DND-41 (cell line): ENCODE measurements at regions not wholly inside any gene's neighbourhood (a gene's known extent, or its start where the extent isn't known, plus 50 kb on each side); places are given as distances from the start of the nearest gene placed in this dataset.

Experiments used
- ATAC-seq: fragments of 200-7000 bp; cut with Tn5 transposase; 3 replicates; pipeline ENCODE4 v1.9.1; 2021; ENCODE audit warnings: low read depth; ENCODE audit not compliant: insufficient read depth
- DNase-seq: peaks from one replicate; pipeline ENCODE4 v3.0.0-alpha.2; 2020
- H2AFZ ChIP-seq: 2 replicates; pipeline ENCODE4 v1.6.0; 2012; ENCODE audit warnings: low read depth, low read length
- H3K27ac ChIP-seq: 2 replicates; pipeline ENCODE4 v1.5.1; 2012; ENCODE audit warnings: low read length, inconsistent platforms
- H3K27me3 ChIP-seq: fragments of 200-600 bp; sonication (generic); 2 replicates; pipeline ENCODE4 v1.6.0; 2012; ENCODE audit warnings: low read length, mild to moderate bottlenecking, inconsistent platforms; ENCODE audit not compliant: insufficient read depth, poor library complexity
- H3K36me3 ChIP-seq: 2 replicates; pipeline ENCODE4 v1.5.1; 2012; ENCODE audit warnings: low read length, inconsistent platforms; ENCODE audit not compliant: insufficient read depth
- H3K4me1 ChIP-seq: 2 replicates; pipeline ENCODE4 v1.5.1; 2012; ENCODE audit warnings: mild to moderate bottlenecking, low read length; ENCODE audit not compliant: insufficient read depth
- H3K4me2 ChIP-seq: 2 replicates; pipeline ENCODE4 v1.6.0; 2012; ENCODE audit warnings: mild to moderate bottlenecking, moderate library complexity, low read length, inconsistent platforms; ENCODE audit not compliant: insufficient read depth
- H3K4me3 ChIP-seq, 2 experiments: fragments of 200-600 bp in 1 of 2; shearing (Covaris generic) in 1 of 2; 2 replicates each; pipeline ENCODE4 v1.5.1; 2012 to 2016; ENCODE audit warnings: inconsistent platforms in 2 of 2, low read length in 2 of 2, mild to moderate bottlenecking in 2 of 2, low read depth in 1 of 2, moderate library complexity in 1 of 2
- H3K79me2 ChIP-seq: 2 replicates; pipeline ENCODE4 v1.6.0; 2012; ENCODE audit warnings: low read length, inconsistent platforms; ENCODE audit not compliant: insufficient read depth
- H3K9ac ChIP-seq: 2 replicates; pipeline ENCODE4 v1.6.0; 2012; ENCODE audit warnings: low read depth, mild to moderate bottlenecking, inconsistent platforms, low read length, moderate library complexity
- H3K9me3 ChIP-seq: 2 replicates; pipeline ENCODE4 v1.5.1; 2012; ENCODE audit warnings: low read length, moderate library complexity, mild to moderate bottlenecking, inconsistent platforms; ENCODE audit not compliant: insufficient read depth, severe bottlenecking
- H4K20me1 ChIP-seq: 2 replicates; pipeline ENCODE4 v1.6.0; 2012; ENCODE audit warnings: low read length; ENCODE audit not compliant: insufficient read depth
- EZH2 ChIP-seq: IDR thresholded peaks from 3 replicates; pipeline ENCODE4 v1.6.1; 2012; ENCODE audit warnings: borderline replicate concordance, low read depth, mild to moderate bottlenecking, moderate library complexity, low read length, inconsistent platforms; ENCODE audit not compliant: severe bottlenecking
- TF ChIP-seq, protein P1 (sequence below): IDR thresholded peaks from 2 replicates; pipeline ENCODE4 v1.5.1; 2012; ENCODE audit warnings: borderline replicate concordance, low read length, moderate library complexity, mild to moderate bottlenecking; ENCODE audit not compliant: poor library complexity, severe bottlenecking; ENCODE audit errors: extremely low read depth

DNA sequence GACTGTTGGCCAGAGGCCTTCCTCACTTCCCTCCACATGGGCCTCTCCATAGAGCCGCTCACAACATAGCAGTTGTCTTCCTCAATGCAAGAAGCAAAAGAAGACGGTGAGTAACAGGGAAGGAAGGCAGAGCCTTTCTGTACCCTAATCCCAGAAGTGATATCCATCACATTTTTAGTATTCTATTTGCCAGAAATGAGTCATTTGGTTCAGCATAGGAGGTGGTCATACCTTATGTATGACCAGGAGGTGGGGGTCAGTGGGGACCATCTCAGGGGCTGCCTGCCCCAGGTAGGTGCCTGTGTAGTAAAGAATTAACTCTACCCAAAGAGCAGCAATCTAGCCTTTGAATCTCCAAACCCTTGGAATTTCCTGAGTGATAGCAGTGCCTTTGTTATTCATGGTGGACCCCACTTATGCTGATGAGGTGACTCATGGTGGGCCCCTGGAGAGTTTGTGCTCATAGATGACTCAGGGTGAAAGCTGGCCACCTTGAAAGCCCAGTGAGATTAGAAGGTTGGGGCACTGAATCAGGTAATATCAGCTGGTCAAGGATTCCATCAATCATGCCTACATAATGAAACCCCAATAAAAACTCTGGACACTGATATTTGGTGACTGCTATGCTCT is 323.9 kb upstream of the IGF1R start:
- no peaks in the 10 kb centered on the region for H3K4me1 ChIP-seq
- H3K79me2 ChIP-seq: no peaks in the 10 kb centered on the region
- no peak for TF ChIP-seq EZH2
- TF ChIP-seq, protein P1, sequence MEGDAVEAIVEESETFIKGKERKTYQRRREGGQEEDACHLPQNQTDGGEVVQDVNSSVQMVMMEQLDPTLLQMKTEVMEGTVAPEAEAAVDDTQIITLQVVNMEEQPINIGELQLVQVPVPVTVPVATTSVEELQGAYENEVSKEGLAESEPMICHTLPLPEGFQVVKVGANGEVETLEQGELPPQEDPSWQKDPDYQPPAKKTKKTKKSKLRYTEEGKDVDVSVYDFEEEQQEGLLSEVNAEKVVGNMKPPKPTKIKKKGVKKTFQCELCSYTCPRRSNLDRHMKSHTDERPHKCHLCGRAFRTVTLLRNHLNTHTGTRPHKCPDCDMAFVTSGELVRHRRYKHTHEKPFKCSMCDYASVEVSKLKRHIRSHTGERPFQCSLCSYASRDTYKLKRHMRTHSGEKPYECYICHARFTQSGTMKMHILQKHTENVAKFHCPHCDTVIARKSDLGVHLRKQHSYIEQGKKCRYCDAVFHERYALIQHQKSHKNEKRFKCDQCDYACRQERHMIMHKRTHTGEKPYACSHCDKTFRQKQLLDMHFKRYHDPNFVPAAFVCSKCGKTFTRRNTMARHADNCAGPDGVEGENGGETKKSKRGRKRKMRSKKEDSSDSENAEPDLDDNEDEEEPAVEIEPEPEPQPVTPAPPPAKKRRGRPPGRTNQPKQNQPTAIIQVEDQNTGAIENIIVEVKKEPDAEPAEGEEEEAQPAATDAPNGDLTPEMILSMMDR: no peak
- H3K4me3 ChIP-seq: no peak overlapping the region
- ATAC-seq: no peak
- peaks cover 3% of the 10 kb centered on the region for H3K9me3 ChIP-seq
- H3K27me3 ChIP-seq: no peaks in the 10 kb centered on the region
- no peaks in the 10 kb centered on the region for H4K20me1 ChIP-seq
- no peaks in the 10 kb centered on the region for H3K36me3 ChIP-seq
- H3K4me2 ChIP-seq: no peak overlapping the region
- H3K27ac ChIP-seq: no peak overlapping the region
- DNase-seq: no peak
- H2AFZ ChIP-seq: no peak overlapping the region
- H3K9ac ChIP-seq: no peak overlapping the region

DNA sequence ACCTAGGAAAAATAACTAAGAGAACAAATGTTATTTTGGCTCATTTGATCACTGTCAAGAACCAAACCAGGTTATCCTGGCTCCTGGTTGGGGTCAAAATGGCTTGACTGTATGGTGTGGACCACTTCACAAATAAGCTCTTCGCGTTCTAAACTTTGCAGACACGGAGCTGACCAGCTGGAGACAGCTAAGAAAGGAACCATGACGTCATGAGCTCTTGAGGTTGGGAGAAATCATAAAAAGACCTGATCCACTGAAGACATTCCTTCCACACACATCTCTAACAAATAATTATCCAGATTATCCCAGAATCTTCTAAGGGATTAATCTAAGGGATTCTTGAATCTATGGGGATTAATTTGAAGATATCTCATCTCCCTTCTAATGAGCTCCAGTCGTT is 321.5 kb upstream of the IGF1R start:
- ATAC-seq (no peak), DNase-seq (no peak)
- H3K4me2 ChIP-seq: no peak overlapping the region
- H3K9me3 ChIP-seq: peaks cover 3% of the 10 kb centered on the region
- no peaks in the 10 kb centered on the region for H3K79me2 ChIP-seq
- H3K9ac ChIP-seq: no peak overlapping the region
- H3K27ac ChIP-seq: no peak overlapping the region
- no peaks in the 10 kb centered on the region for H3K36me3 ChIP-seq
- no peak overlapping the region for H3K4me3 ChIP-seq
- H2AFZ ChIP-seq: no peak overlapping the region
- TF ChIP-seq, protein P1: no peak
- TF ChIP-seq EZH2: no peak
- peaks cover 7% of the 10 kb centered on the region for H3K27me3 ChIP-seq
- H4K20me1 ChIP-seq: no peaks in the 10 kb centered on the region
- H3K4me1 ChIP-seq: no peaks in the 10 kb centered on the region

DNA sequence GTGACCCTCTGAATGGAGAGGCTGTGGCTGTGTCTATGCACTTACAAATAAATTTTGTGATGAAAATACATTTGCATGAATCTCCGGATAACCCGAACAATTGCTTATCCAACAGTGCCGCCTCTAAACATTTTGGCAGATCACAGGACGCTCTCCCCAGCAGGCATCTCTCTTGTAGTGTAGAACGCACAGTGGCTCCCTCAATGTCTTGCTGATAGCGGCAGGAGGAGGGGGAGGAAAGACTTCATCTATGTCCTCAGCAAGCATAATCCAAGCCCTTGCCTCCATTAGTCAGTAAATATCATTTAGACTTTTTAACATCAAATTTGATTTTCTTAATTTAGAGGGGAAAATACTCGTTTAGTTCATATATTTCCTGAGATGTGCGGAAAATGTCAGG is 318.1 kb upstream of the IGF1R start:
- Histone ChIP-seq H3K4me3 (no peak overlapping the region), H3K4me1 (no peaks in the 10 kb centered on the region), H4K20me1 (no peaks in the 10 kb centered on the region), H3K79me2 (no peaks in the 10 kb centered on the region), H3K9me3 (no peaks in the 10 kb centered on the region), H3K27ac (no peak overlapping the region), H3K36me3 (no peaks in the 10 kb centered on the region), H2AFZ (no peak overlapping the region), H3K27me3 (peaks cover 7% of the 10 kb centered on the region), H3K4me2 (no peak overlapping the region), H3K9ac (no peak overlapping the region)
- DNase-seq (no peak), ATAC-seq (no peak)
- TF ChIP-seq, protein P1: no peak
- TF ChIP-seq EZH2: no peak
